ENCODE measurements at regions not wholly inside any gene's neighbourhood (a gene's known extent, or its start where the extent isn't known, plus 50 kb on each side); places are given as distances from the start of the nearest gene placed in this dataset.

GRCh38 chr20:57988828-57989227, 239.6 kb downstream of the ANKRD60 start:
- Histone ChIP-seq H3K4me1 (ENCODE audit: control insufficient read depth, insufficient read depth, low read length) (no peaks in the 10 kb centered on the region), H3K27me3 (ENCODE audit: control insufficient read depth, insufficient read depth, low read length) (no peaks in the 10 kb centered on the region), H3K4me3 (ENCODE audit: low read length) (no peak overlapping the region), H3K27ac (ENCODE audit: low read length) (no peak overlapping the region), H3K9me3 (ENCODE audit: control insufficient read depth, insufficient read depth, low read length) (no peaks in the 10 kb centered on the region), H3K36me3 (ENCODE audit: control insufficient read depth, insufficient read depth, low read length) (no peaks in the 10 kb centered on the region)
- no peaks in the 10 kb centered on the region for H3K36me3 Mint-ChIP-seq
- DNase-seq = no peak
- intact Hi-C loops (cut with micrococcal nuclease) = no loop called here
- H3K4me3 Mint-ChIP-seq = no peak overlapping the region
- H3K27me3 Mint-ChIP-seq (ENCODE audit: low read depth in 2 of 2) = peaks cover 0 to 3% of the 10 kb centered on the region in 2 donors
- ATAC-seq = no peak
- TF ChIP-seq, protein P1, sequence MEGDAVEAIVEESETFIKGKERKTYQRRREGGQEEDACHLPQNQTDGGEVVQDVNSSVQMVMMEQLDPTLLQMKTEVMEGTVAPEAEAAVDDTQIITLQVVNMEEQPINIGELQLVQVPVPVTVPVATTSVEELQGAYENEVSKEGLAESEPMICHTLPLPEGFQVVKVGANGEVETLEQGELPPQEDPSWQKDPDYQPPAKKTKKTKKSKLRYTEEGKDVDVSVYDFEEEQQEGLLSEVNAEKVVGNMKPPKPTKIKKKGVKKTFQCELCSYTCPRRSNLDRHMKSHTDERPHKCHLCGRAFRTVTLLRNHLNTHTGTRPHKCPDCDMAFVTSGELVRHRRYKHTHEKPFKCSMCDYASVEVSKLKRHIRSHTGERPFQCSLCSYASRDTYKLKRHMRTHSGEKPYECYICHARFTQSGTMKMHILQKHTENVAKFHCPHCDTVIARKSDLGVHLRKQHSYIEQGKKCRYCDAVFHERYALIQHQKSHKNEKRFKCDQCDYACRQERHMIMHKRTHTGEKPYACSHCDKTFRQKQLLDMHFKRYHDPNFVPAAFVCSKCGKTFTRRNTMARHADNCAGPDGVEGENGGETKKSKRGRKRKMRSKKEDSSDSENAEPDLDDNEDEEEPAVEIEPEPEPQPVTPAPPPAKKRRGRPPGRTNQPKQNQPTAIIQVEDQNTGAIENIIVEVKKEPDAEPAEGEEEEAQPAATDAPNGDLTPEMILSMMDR (IDR thresholded peaks at IDR 0.05) = no peak
- WGBS (ENCODE audit: insufficient coverage) = 86% methylated on average over 9 of the region's 9 CpGs
- no peak overlapping the region for H3K27ac Mint-ChIP-seq
- H3K9me3 Mint-ChIP-seq = no peaks in the 10 kb centered on the region
- H3K4me1 Mint-ChIP-seq = no peaks in the 10 kb centered on the region

- Mint-ChIP-seq H3K9me3 (no peaks in the 10 kb centered on the region), H3K4me3 (no peak overlapping the region), H3K36me3 (no peaks in the 10 kb centered on the region), H3K27me3 (ENCODE audit: low read depth in 2 of 2) (peaks cover 0 to 3% of the 10 kb centered on the region in 2 donors), H3K4me1 (no peaks in the 10 kb centered on the region), H3K27ac (no peak overlapping the region)
- H3K9me3 ChIP-seq (ENCODE audit: control insufficient read depth, insufficient read depth, low read length) = no peaks in the 10 kb centered on the region
- no peak overlapping the region for H3K4me3 ChIP-seq (ENCODE audit: low read length)
- 88% methylated on average over 2 of the region's 3 CpGs for WGBS (ENCODE audit: insufficient coverage)
- ATAC-seq (no peak), DNase-seq (no peak)
- no peaks in the 10 kb centered on the region for H3K36me3 ChIP-seq (ENCODE audit: control insufficient read depth, insufficient read depth, low read length)
- no peaks in the 10 kb centered on the region for H3K27me3 ChIP-seq (ENCODE audit: control insufficient read depth, insufficient read depth, low read length)
- no peaks in the 10 kb centered on the region for H3K4me1 ChIP-seq (ENCODE audit: control insufficient read depth, insufficient read depth, low read length)
- no peak overlapping the region for H3K27ac ChIP-seq (ENCODE audit: low read length)
- TF ChIP-seq, protein P1 (IDR thresholded peaks at IDR 0.05) = no peak
- intact Hi-C loops (cut with micrococcal nuclease) = no loop called here
Observed at GRCh38 chr20:57988422-57988821, 240.0 kb downstream of the ANKRD60 start.

- intact Hi-C loops (cut with micrococcal nuclease) = no loop called here
- Mint-ChIP-seq H3K4me1 (no peaks in the 10 kb centered on the region), H3K36me3 (no peaks in the 10 kb centered on the region), H3K27ac (no peak overlapping the region), H3K27me3 (ENCODE audit: low read depth in 2 of 2) (peaks cover 0 to 3% of the 10 kb centered on the region in 2 donors), H3K9me3 (no peaks in the 10 kb centered on the region), H3K4me3 (no peak overlapping the region)
- WGBS (ENCODE audit: insufficient coverage) = 87% methylated on average over 6 of the region's 6 CpGs
- Histone ChIP-seq H3K4me3 (ENCODE audit: low read length) (no peak overlapping the region), H3K4me1 (ENCODE audit: control insufficient read depth, insufficient read depth, low read length) (no peaks in the 10 kb centered on the region), H3K9me3 (ENCODE audit: control insufficient read depth, insufficient read depth, low read length) (no peaks in the 10 kb centered on the region), H3K27ac (ENCODE audit: low read length) (no peak overlapping the region), H3K27me3 (ENCODE audit: control insufficient read depth, insufficient read depth, low read length) (no peaks in the 10 kb centered on the region), H3K36me3 (ENCODE audit: control insufficient read depth, insufficient read depth, low read length) (no peaks in the 10 kb centered on the region)
- no peak for DNase-seq
- TF ChIP-seq, protein P1 (IDR thresholded peaks at IDR 0.05) = no peak
- no peak for ATAC-seq
Observed at GRCh38 chr20:57987659-57988058, 240.8 kb downstream of the ANKRD60 start.

DNA sequence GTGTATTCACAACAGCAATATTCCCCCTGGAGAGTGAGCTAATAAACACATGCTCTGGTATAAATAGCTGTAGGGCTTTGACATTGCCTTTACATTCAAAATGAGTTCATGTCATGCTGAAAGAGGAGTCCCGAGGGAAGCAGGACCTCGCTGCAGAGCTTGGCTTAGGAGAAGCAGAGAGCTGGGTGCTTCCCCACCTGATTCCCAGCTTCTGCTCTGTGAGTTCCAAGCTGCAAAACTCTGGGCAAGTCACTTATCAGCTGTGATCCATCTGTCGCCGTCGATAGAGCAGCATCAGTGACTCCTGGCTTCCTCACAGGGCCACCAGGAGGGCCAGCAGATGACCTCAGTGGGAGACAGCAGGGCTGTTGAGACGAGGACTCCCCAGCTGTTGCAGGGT, 241.8 kb downstream of the ANKRD60 start:
- ATAC-seq (no peak), DNase-seq (no peak)
- Histone ChIP-seq H3K27me3 (ENCODE audit: control insufficient read depth, insufficient read depth, low read length) (no peaks in the 10 kb centered on the region), H3K36me3 (ENCODE audit: control insufficient read depth, insufficient read depth, low read length) (no peaks in the 10 kb centered on the region), H3K4me1 (ENCODE audit: control insufficient read depth, insufficient read depth, low read length) (no peaks in the 10 kb centered on the region), H3K27ac (ENCODE audit: low read length) (no peak overlapping the region), H3K9me3 (ENCODE audit: control insufficient read depth, insufficient read depth, low read length) (no peaks in the 10 kb centered on the region), H3K4me3 (ENCODE audit: low read length) (no peak overlapping the region)
- WGBS (ENCODE audit: insufficient coverage) = 80% methylated on average over 6 of the region's 6 CpGs
- no peaks in the 10 kb centered on the region for H3K4me1 Mint-ChIP-seq
- H3K27ac Mint-ChIP-seq = no peak overlapping the region
- peaks cover 0 to 9% of the 10 kb centered on the region in 2 donors for H3K27me3 Mint-ChIP-seq (ENCODE audit: low read depth in 2 of 2)
- H3K4me3 Mint-ChIP-seq = no peak overlapping the region
- no peaks in the 10 kb centered on the region for H3K36me3 Mint-ChIP-seq
- intact Hi-C loops (cut with micrococcal nuclease) = no loop called here
- TF ChIP-seq, protein P1 (IDR thresholded peaks at IDR 0.05) = no peak
- no peaks in the 10 kb centered on the region for H3K9me3 Mint-ChIP-seq

Measured in natural killer cell (primary cell).